Left lung (tissue), 4 donors: ENCODE measurements at regions not wholly inside any gene's neighbourhood (a gene's known extent, or its start where the extent isn't known, plus 50 kb on each side); places are given as distances from the start of the nearest gene placed in this dataset.
A peak's percentile ranks its signal among the peaks of the same experiment; 100 is the strongest.

Experiments
- ATAC-seq: fragments of 200-7000 bp; cut with Tn5 transposase; one replicate; pipeline ENCODE4 v1.9.1; 2020; ENCODE audit warnings: moderate library complexity
- DNase-seq, 4 donors: peaks; one replicate each; pipeline ENCODE4 v3.0.0-alpha.2; 2013 to 2020
- H3K27ac ChIP-seq, 2 donors: fragments of 200-600 bp; sonication (generic) in 1 of 2; one replicate each; pipeline versions ENCODE4 v1.5.0 to v1.8.0; 2020 to 2021
- H3K27me3 ChIP-seq, 2 donors: fragments of 200-600 bp; sonication (generic) in 1 of 2; one replicate each; pipeline versions ENCODE4 v1.5.0 to v1.8.0; 2020 to 2021
- H3K36me3 ChIP-seq, 2 donors: fragments of 200-600 bp; sonication (generic) in 1 of 2; one replicate each; pipeline versions ENCODE4 v1.5.0 to v1.8.0; 2020 to 2021
- H3K4me1 ChIP-seq, 2 donors: fragments of 200-600 bp; one replicate each; pipeline ENCODE4 v1.8.0; 2021
- H3K4me3 ChIP-seq, 2 donors: fragments of 200-600 bp; sonication (generic) in 1 of 2; one replicate each; pipeline versions ENCODE4 v1.5.0 to v1.8.0; 2020 to 2021; ENCODE audit warnings: mild to moderate bottlenecking in 1 of 2
- H3K9me3 ChIP-seq, 2 donors: fragments of 200-600 bp; sonication (generic) in 1 of 2; one replicate each; pipeline versions ENCODE4 v1.5.0 to v1.8.0; 2020 to 2021
- intact Hi-C, 2 donors: fragments of 100-400 bp; cut with DNase I; formaldehyde crosslinking; loops; one replicate each; pipeline versions ENCODE4 v1.11.2 to v1.14.2; 2022
- TF ChIP-seq, protein P1 (sequence below), 2 donors: fragments of 200-600 bp; sonication (generic) in 1 of 2; IDR thresholded peaks; one replicate each; pipeline versions ENCODE4 v1.5.0 to v1.8.0; 2021; ENCODE audit warnings: antibody characterized with exemption in 2 of 2
- donor health status: DM: no; HTN: yes; CAD: no.
- donor health status: DM: no; HTN: no; CAD: no.

DNA sequence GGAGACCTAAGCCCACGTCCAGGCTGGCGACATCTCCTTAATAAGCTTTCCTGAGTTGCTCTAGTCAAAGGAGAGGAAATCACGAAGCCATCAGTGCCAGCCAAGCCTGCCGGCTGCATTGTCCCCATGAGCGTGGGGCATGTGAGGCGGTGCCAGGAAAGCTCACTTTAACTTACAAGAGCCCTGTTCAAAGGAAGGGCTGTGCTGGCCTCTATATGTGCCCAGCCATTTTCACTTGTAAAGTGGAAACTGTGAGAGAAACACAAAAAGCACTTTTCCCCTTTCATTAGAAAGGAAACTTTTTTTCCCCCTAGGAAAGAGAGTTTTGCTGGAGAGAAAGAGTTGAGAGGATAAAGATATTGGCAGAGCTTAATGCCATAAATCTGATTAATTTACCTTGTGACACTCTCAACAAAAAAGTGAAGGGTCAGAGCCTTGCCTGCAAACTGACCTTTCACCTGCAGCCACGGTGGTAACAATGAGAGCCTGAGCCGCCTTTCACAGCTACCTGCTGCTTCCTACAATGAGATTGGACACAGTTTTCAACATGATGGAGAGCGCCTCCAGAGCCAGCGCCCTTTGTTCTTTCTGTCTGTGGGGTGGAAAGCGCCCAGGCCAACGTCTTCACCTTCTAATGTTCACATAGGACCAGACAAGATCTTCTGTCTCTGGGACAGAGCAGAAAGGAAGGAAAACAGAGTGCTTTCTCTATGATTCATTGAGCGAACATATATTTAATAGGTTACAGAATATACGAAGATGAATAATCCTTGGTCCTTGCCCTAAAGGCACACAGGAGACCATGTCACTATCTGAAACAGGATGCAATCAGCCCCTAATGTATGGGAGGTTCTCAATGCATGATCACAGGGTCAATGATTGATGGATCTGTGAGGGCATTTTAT lies 233.1 kb upstream of the HES1 start:
- Histone ChIP-seq H3K4me1 (no peaks in the 10 kb centered on the region), H3K9me3 (peaks cover 0 to 2% of the 10 kb centered on the region in 2 donors), H3K36me3 (no peaks in the 10 kb centered on the region), H3K4me3 (no peak overlapping the region), H3K27ac (no peak overlapping the region), H3K27me3 (no peaks in the 10 kb centered on the region)
- TF ChIP-seq, protein P1, sequence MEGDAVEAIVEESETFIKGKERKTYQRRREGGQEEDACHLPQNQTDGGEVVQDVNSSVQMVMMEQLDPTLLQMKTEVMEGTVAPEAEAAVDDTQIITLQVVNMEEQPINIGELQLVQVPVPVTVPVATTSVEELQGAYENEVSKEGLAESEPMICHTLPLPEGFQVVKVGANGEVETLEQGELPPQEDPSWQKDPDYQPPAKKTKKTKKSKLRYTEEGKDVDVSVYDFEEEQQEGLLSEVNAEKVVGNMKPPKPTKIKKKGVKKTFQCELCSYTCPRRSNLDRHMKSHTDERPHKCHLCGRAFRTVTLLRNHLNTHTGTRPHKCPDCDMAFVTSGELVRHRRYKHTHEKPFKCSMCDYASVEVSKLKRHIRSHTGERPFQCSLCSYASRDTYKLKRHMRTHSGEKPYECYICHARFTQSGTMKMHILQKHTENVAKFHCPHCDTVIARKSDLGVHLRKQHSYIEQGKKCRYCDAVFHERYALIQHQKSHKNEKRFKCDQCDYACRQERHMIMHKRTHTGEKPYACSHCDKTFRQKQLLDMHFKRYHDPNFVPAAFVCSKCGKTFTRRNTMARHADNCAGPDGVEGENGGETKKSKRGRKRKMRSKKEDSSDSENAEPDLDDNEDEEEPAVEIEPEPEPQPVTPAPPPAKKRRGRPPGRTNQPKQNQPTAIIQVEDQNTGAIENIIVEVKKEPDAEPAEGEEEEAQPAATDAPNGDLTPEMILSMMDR (IDR thresholded peaks at IDR 0.05), result no peak
- intact Hi-C loops, result no loop called here
- DNase-seq (no peak), ATAC-seq (peak; percentile 85)

GRCh38 chr3:193903512-193903817 lies 232.5 kb upstream of the HES1 start:
- intact Hi-C loops, result no loop called here
- Histone ChIP-seq H3K36me3 (no peaks in the 10 kb centered on the region), H3K27me3 (no peaks in the 10 kb centered on the region), H3K4me3 (no peak overlapping the region), H3K4me1 (no peaks in the 10 kb centered on the region), H3K9me3 (peaks cover 0 to 8% of the 10 kb centered on the region in 2 donors), H3K27ac (no peak overlapping the region)
- TF ChIP-seq, protein P1 (IDR thresholded peaks at IDR 0.05), result no peak
- no peak for ATAC-seq
- DNase-seq, result no peak

DNA sequence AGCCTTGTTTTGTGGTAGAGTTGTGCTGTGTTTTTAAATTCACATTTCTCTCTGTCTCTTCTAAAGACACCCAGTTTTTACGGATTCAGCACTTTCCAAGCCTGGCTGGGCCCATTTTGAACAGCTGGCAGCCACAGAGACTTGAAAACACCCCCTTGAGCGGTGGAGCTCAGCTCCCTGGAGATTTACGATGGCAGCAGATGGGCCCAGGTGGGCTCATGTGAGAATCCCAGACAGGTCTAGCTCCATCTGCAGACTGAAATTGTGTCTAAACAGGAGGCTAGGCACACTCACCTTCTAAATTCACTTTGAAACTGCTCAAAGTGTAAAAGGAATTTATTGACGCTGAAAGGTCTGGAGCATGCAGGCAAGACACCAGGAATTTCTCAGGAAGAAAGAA lies 232.0 kb upstream of the HES1 start:
- H3K36me3 ChIP-seq, result no peaks in the 10 kb centered on the region
- no peaks in the 10 kb centered on the region for H3K27me3 ChIP-seq
- H3K9me3 ChIP-seq, result peaks cover 0 to 11% of the 10 kb centered on the region in 2 donors
- no peak overlapping the region for H3K27ac ChIP-seq
- DNase-seq (no peak), ATAC-seq (no peak)
- H3K4me3 ChIP-seq, result no peak overlapping the region
- H3K4me1 ChIP-seq, result no peaks in the 10 kb centered on the region
- intact Hi-C loops, result no loop called here
- TF ChIP-seq, protein P1 (IDR thresholded peaks at IDR 0.05), result no peak

DNA sequence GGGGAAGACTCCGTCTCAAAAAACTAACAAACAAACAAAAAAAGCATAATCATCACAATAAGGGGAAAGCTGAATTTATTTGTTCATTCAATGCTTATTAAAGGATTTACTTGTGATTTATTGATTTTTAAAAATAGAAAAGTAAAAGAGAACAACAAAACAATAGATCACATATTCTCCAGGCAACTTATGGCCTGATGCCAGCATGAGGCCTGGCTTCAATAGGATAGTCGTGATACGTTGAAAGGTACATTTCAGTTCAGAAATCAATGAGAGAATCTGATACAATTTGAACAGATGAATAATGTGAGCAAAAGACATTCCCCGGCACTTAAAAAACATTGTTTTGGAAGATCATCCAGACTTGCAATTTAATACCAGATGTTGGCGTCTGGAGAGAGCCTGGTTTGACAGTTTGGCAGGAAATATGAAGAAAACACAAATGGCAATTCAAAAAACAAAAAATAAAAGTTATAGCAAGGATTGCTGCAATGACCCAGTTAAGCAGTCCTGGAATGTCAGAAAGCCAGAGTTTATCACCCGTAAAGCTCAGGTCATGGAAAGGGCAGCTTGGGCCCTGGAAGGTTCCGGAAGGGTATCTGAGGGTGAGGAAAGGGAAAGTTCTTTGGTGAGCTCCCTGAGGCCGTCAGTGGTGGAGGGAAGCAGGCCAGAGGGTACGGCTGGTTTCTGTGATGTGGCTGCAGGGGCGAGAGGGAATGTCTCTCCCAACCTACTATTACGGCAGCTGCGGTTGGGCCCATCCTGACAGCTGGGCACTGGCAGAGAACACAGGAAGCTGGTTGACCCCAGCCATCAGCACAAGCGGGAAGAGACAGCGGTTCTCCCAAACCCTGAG lies 230.2 kb upstream of the HES1 start:
- intact Hi-C loops, result no loop called here
- ATAC-seq (no peak), DNase-seq (peak in 1 of 4 donors; percentile 45)
- no peaks in the 10 kb centered on the region for H3K27me3 ChIP-seq
- peaks cover 0 to 4% of the 10 kb centered on the region in 2 donors for H3K4me1 ChIP-seq
- no peak overlapping the region for H3K27ac ChIP-seq
- no peak overlapping the region for H3K4me3 ChIP-seq
- peaks cover 0 to 11% of the 10 kb centered on the region in 2 donors for H3K9me3 ChIP-seq
- TF ChIP-seq, protein P1 (IDR thresholded peaks at IDR 0.05), result no peak
- no peaks in the 10 kb centered on the region for H3K36me3 ChIP-seq

- Histone ChIP-seq H3K9me3 (peaks cover 0 to 11% of the 10 kb centered on the region in 2 donors), H3K27me3 (no peaks in the 10 kb centered on the region), H3K36me3 (no peaks in the 10 kb centered on the region), H3K4me3 (no peak overlapping the region), H3K27ac (no peak overlapping the region), H3K4me1 (peaks cover 8 to 16% of the 10 kb centered on the region in 2 donors)
- TF ChIP-seq, protein P1 (IDR thresholded peaks at IDR 0.05), result no peak
- ATAC-seq (no peak), DNase-seq (no peak)
- intact Hi-C loops, result no loop called here
Measured at GRCh38 chr3:193906849-193907410, 229.0 kb upstream of the HES1 start.
